ENCODE measurements at regions not wholly inside any gene's neighbourhood (a gene's known extent, or its start where the extent isn't known, plus 50 kb on each side); places are given as distances from the start of the nearest gene placed in this dataset.

GRCh38 chrX:130498653-130499274, 97.0 kb downstream of the RBMX2 start:
- no peak for TF ChIP-seq HDAC2 (IDR thresholded peaks at IDR 0.05)
- TF ChIP-seq GATA3 (IDR thresholded peaks at IDR 0.05; ENCODE audit: borderline replicate concordance), result no peak
- no peak for TF ChIP-seq CTCF (IDR thresholded peaks at IDR 0.05)
- no peak for TF ChIP-seq EP300 (IDR thresholded peaks at IDR 0.05)
- no peak for TF ChIP-seq POLR2AphosphoS2 (conservative IDR thresholded peaks at IDR 0.05; ENCODE audit: low read length)
- no peak for TF ChIP-seq MAX (IDR thresholded peaks at IDR 0.05)
- TF ChIP-seq POLR2A (IDR thresholded peaks at IDR 0.05; ENCODE audit: low read length), result no peak
- TF ChIP-seq RARB (CRISPR knock-in tag; IDR thresholded peaks at IDR 0.05), result no peak
- no peak for TF ChIP-seq NR3C1 (IDR thresholded peaks at IDR 0.05)
- no peak for TF ChIP-seq CEBPB (IDR thresholded peaks at IDR 0.05)
- no peak for TF ChIP-seq SREBF2 (IDR thresholded peaks at IDR 0.05)
- no peak for TF ChIP-seq RNF2 (IDR thresholded peaks at IDR 0.05; ENCODE audit: borderline replicate concordance, low read depth)
- no peak for TF ChIP-seq RCOR1 (IDR thresholded peaks at IDR 0.05; ENCODE audit: low read depth, low read length)
